ENCODE measurements at regions not wholly inside any gene's neighbourhood (a gene's known extent, or its start where the extent isn't known, plus 50 kb on each side); places are given as distances from the start of the nearest gene placed in this dataset.

GRCh38 chr5:56346044-56346710, 113.0 kb upstream of the ANKRD55 start:
- H3K9me3 ChIP-seq: no peaks in the 10 kb centered on the region
- H3K4me1 ChIP-seq: peaks cover 0 to 16% (median 10%) of the 10 kb centered on the region in 4 donors
- no peaks in the 10 kb centered on the region for H3K27me3 ChIP-seq
- WGBS, 5 donors: 85 to 95% (median 94%) methylated on average over 5 of the region's 5 CpGs
- no peak for DNase-seq
- intact Hi-C loops (cut with DNase I; ENCODE audit: low total_unique reads): no loop called here
- TF ChIP-seq CTCF (IDR thresholded peaks at IDR 0.05) (no peak), EP300 (IDR thresholded peaks at IDR 0.05) (no peak), POLR2AphosphoS5 (IDR thresholded peaks at IDR 0.05) (no peak), POLR2A (IDR thresholded peaks at IDR 0.05) (no peak)
- H3K36me3 ChIP-seq: no peaks in the 10 kb centered on the region
- H3K27ac ChIP-seq: no peak overlapping the region
- no peak overlapping the region for H3K4me3 ChIP-seq

GRCh38 chr5:56345352-56345751, 112.2 kb upstream of the ANKRD55 start:
- intact Hi-C loops (cut with DNase I; ENCODE audit: low total_unique reads): no loop called here

GRCh38 chr5:56344594-56344993, 111.5 kb upstream of the ANKRD55 start:
- no peak for DNase-seq
- peaks cover 0 to under 1% (median 0%) of the 10 kb centered on the region in 4 donors for H3K4me1 ChIP-seq
- 79 to 94% (median 88%) methylated on average over 1 of the region's 1 CpG for WGBS, 5 donors
- H3K36me3 ChIP-seq: no peaks in the 10 kb centered on the region
- H3K9me3 ChIP-seq: no peaks in the 10 kb centered on the region
- no peak overlapping the region for H3K27ac ChIP-seq
- H3K4me3 ChIP-seq: no peak overlapping the region
- no peak for TF ChIP-seq POLR2A (IDR thresholded peaks at IDR 0.05)
- intact Hi-C loops (cut with DNase I; ENCODE audit: low total_unique reads): no loop called here
- no peaks in the 10 kb centered on the region for H3K27me3 ChIP-seq

More at GRCh38 chr5:56345352-56345751, 112.2 kb upstream of the ANKRD55 start:
- Histone ChIP-seq H3K36me3 (no peaks in the 10 kb centered on the region), H3K27ac (no peak overlapping the region), H3K4me1 (peaks cover 0 to 8% (median 4%) of the 10 kb centered on the region in 4 donors), H3K9me3 (no peaks in the 10 kb centered on the region), H3K27me3 (no peaks in the 10 kb centered on the region), H3K4me3 (no peak overlapping the region)
- DNase-seq: no peak
- TF ChIP-seq CTCF (IDR thresholded peaks at IDR 0.05) (no peak), POLR2A (IDR thresholded peaks at IDR 0.05) (no peak), POLR2AphosphoS5 (IDR thresholded peaks at IDR 0.05) (no peak), EP300 (IDR thresholded peaks at IDR 0.05) (no peak)

GRCh38 chr5:56343988-56344387, 110.9 kb upstream of the ANKRD55 start:
- intact Hi-C loops (cut with DNase I; ENCODE audit: low total_unique reads): no loop called here
- no peak overlapping the region for H3K4me3 ChIP-seq
- WGBS, 5 donors: 93 to 100% (median 95%) methylated on average over 2 of the region's 2 CpGs

More at GRCh38 chr5:56343988-56344387, 110.9 kb upstream of the ANKRD55 start:
- no peak for DNase-seq
- no peaks in the 10 kb centered on the region for H3K27me3 ChIP-seq
- H3K27ac ChIP-seq: no peak overlapping the region
- no peaks in the 10 kb centered on the region for H3K9me3 ChIP-seq
- no peaks in the 10 kb centered on the region for H3K4me1 ChIP-seq
- TF ChIP-seq EP300 (IDR thresholded peaks at IDR 0.05) (no peak), CTCF (IDR thresholded peaks at IDR 0.05) (no peak), POLR2AphosphoS5 (IDR thresholded peaks at IDR 0.05) (no peak), POLR2A (IDR thresholded peaks at IDR 0.05) (no peak)
- no peaks in the 10 kb centered on the region for H3K36me3 ChIP-seq

Data from stomach (tissue), 8 donors.